GM18909 (cell line): ENCODE measurements at regions not wholly inside any gene's neighbourhood (a gene's known extent, or its start where the extent isn't known, plus 50 kb on each side); places are given as distances from the start of the nearest gene placed in this dataset.
"Not testable (repeated sequence)": the region's sequence is repeated elsewhere in the genome, so short reads cannot be mapped to it uniquely, and the experiment has no call there.

Experiments used
- ATAC-seq: cut with Tn5 transposase; IDR thresholded peaks from one replicate; pipeline ENCODE4 v1.9.1; 2021; ENCODE audit warnings: mild to moderate bottlenecking; ENCODE audit not compliant: unreplicated experiment, poor library complexity

- ATAC-seq, result no peak
These were observed 147.1 kb downstream of the PRL start for GRCh38 chr6:22149501-22150367.

GRCh38 chr6:22150368-22151035, 146.3 kb downstream of the PRL start:
- ATAC-seq, result no peak

- no peak for ATAC-seq
These were observed 144.9 kb downstream of the PRL start for GRCh38 chr6:22151892-22152291.

GRCh38 chr6:22152841-22153240, 144.0 kb downstream of the PRL start:
- ATAC-seq, result no peak

GRCh38 chr6:22153384-22154158, 143.3 kb downstream of the PRL start:
- no peak for ATAC-seq

GRCh38 chr6:22155551-22155950, 141.3 kb downstream of the PRL start:
- no peak for ATAC-seq

GRCh38 chr6:22157233-22157632, 139.6 kb downstream of the PRL start:
- no peak for ATAC-seq

GRCh38 chr6:22164236-22164635, 132.6 kb downstream of the PRL start:
- no peak for ATAC-seq

GRCh38 chr6:22171006-22171405, 125.8 kb downstream of the PRL start:
- ATAC-seq, result not testable (repeated sequence)

- ATAC-seq, result not testable (repeated sequence)
These were observed 125.0 kb downstream of the PRL start for GRCh38 chr6:22171885-22172284.

GRCh38 chr6:22173311-22173710, 123.5 kb downstream of the PRL start:
- ATAC-seq, result no peak

GRCh38 chr6:22180250-22180649, 116.6 kb downstream of the PRL start:
- not testable (repeated sequence) for ATAC-seq

GRCh38 chr6:22184371-22184770, 112.5 kb downstream of the PRL start:
- ATAC-seq, result no peak

GRCh38 chr6:22189946-22190345, 106.9 kb downstream of the PRL start:
- ATAC-seq, result no peak

GRCh38 chr6:22194188-22194921, 102.5 kb downstream of the PRL start:
- ATAC-seq, result peak; percentile 63

- ATAC-seq, result no peak
These were observed 97.1 kb downstream of the PRL start for GRCh38 chr6:22199771-22200170.

- ATAC-seq, result no peak
These were observed 92.7 kb downstream of the PRL start for GRCh38 chr6:22204153-22204552.

GRCh38 chr6:22205266-22205665, 91.6 kb downstream of the PRL start:
- ATAC-seq, result no peak

- ATAC-seq, result no peak
These were observed 90.7 kb downstream of the PRL start for GRCh38 chr6:22206106-22206505.

GRCh38 chr6:22208026-22208425, 88.8 kb downstream of the PRL start:
- ATAC-seq, result no peak
